Cardiac muscle cell (in vitro differentiated cells and primary cell): ENCODE measurements at regions not wholly inside any gene's neighbourhood (a gene's known extent, or its start where the extent isn't known, plus 50 kb on each side); places are given as distances from the start of the nearest gene placed in this dataset.

ENCODE experiments used
- DNase-seq, 2 donors: peaks; one replicate each; pipeline versions ENCODE4 v3.0.0 to v3.0.0-alpha.2; 2010 to 2017; ENCODE audit warnings: low read depth in 1 of 2, low spot score in 1 of 2
- H3K27ac ChIP-seq: fragments of 200-600 bp; sonication (generic); 2 replicates; pipeline ENCODE4 v1.5.1; 2016
- H3K27me3 ChIP-seq: fragments of 200-600 bp; sonication (generic); 2 replicates; pipeline ENCODE4 v1.6.0; 2016; ENCODE audit warnings: control low read depth
- H3K36me3 ChIP-seq: fragments of 200-600 bp; sonication (generic); 2 replicates; pipeline ENCODE4 v1.5.1; 2016; ENCODE audit warnings: control low read depth
- H3K4me1 ChIP-seq: fragments of 200-600 bp; sonication (generic); 2 replicates; pipeline ENCODE4 v1.8.1; 2017; ENCODE audit warnings: low read depth, mild to moderate bottlenecking, mixed run types
- H3K4me3 ChIP-seq: fragments of 200-600 bp; sonication (generic); 2 replicates; pipeline ENCODE4 v1.5.1; 2016; ENCODE audit warnings: mild to moderate bottlenecking
- H3K9me3 ChIP-seq: fragments of 200-600 bp; sonication (generic); 2 replicates; pipeline ENCODE4 v1.5.1; 2017; ENCODE audit warnings: low read depth, mild to moderate bottlenecking, control low read depth
- TF ChIP-seq, protein P1 (sequence below): IDR thresholded peaks from 2 replicates; pipeline ENCODE4 v1.5.1; 2012; ENCODE audit warnings: low read depth, mild to moderate bottlenecking, low read length

DNA sequence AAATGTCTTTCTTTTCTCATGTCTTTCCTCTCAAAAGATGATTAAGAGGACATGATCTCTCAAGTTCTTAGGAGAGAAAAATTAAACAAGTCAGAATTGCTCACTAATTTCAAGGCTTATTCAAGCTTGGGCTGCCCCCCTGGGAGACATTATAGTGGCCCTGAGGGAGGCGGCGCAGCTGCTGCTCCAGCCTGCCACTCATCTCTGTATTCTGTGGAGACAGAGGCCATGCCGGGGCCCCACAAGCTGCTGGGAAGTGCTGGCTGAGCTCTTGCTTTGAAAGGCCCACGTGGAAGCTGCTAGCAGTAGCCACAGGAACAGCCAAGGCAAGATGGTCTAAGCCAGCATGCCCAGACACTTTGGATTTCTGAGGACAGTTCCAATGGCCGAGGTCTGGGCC lies 267.4 kb downstream of the LNPK start:
- Histone ChIP-seq H3K4me3 (no peak overlapping the region), H3K9me3 (no peaks in the 10 kb centered on the region), H3K4me1 (no peaks in the 10 kb centered on the region), H3K36me3 (no peaks in the 10 kb centered on the region), H3K27ac (no peak overlapping the region), H3K27me3 (no peaks in the 10 kb centered on the region)
- DNase-seq: no peak
- TF ChIP-seq, protein P1, sequence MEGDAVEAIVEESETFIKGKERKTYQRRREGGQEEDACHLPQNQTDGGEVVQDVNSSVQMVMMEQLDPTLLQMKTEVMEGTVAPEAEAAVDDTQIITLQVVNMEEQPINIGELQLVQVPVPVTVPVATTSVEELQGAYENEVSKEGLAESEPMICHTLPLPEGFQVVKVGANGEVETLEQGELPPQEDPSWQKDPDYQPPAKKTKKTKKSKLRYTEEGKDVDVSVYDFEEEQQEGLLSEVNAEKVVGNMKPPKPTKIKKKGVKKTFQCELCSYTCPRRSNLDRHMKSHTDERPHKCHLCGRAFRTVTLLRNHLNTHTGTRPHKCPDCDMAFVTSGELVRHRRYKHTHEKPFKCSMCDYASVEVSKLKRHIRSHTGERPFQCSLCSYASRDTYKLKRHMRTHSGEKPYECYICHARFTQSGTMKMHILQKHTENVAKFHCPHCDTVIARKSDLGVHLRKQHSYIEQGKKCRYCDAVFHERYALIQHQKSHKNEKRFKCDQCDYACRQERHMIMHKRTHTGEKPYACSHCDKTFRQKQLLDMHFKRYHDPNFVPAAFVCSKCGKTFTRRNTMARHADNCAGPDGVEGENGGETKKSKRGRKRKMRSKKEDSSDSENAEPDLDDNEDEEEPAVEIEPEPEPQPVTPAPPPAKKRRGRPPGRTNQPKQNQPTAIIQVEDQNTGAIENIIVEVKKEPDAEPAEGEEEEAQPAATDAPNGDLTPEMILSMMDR: no peak

DNA sequence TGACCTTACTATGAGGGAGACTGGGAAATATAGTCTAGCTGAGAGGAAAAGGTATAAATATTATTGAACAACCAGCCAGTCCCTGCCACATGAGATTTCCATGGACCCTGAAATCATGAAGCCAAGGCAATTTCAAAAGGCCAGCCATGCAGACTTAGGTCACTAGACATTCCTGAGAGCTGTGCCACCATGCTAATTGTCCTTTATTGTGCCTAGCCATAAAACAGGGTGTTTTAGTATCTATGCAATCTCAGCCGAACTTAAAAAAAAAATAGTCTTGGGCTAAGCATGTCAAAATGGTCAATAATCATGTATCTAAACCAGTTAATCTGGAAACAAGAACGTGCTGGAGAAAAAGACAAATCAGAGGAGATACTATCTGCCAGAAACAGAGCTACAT lies 269.5 kb downstream of the LNPK start:
- no peak overlapping the region for H3K4me3 ChIP-seq
- no peaks in the 10 kb centered on the region for H3K36me3 ChIP-seq
- H3K27me3 ChIP-seq: no peaks in the 10 kb centered on the region
- TF ChIP-seq, protein P1: no peak
- no peaks in the 10 kb centered on the region for H3K4me1 ChIP-seq
- H3K27ac ChIP-seq: no peak overlapping the region
- DNase-seq: no peak
- no peaks in the 10 kb centered on the region for H3K9me3 ChIP-seq

DNA sequence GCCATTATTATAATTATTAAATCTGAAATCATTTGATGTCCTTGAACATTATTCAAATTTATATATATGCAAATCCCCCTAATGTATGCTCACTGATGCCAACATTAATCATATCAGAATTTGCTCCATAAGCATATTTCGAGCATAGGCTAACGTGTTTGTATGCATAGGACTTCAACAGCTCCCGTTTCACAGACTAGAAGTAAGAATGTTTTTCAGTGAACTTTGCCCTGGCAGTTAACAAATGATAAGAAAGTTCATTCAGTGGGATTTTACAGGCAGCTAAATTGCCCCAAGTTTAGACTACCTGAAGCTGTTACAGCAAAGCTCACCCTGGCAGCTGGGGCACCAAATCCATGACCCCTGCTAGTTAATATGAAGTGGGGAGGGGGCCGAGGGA lies 272.0 kb downstream of the LNPK start:
- Histone ChIP-seq H3K27me3 (no peaks in the 10 kb centered on the region), H3K27ac (no peak overlapping the region), H3K4me1 (no peaks in the 10 kb centered on the region), H3K36me3 (no peaks in the 10 kb centered on the region), H3K9me3 (no peaks in the 10 kb centered on the region), H3K4me3 (no peak overlapping the region)
- DNase-seq: no peak
- TF ChIP-seq, protein P1: no peak

DNA sequence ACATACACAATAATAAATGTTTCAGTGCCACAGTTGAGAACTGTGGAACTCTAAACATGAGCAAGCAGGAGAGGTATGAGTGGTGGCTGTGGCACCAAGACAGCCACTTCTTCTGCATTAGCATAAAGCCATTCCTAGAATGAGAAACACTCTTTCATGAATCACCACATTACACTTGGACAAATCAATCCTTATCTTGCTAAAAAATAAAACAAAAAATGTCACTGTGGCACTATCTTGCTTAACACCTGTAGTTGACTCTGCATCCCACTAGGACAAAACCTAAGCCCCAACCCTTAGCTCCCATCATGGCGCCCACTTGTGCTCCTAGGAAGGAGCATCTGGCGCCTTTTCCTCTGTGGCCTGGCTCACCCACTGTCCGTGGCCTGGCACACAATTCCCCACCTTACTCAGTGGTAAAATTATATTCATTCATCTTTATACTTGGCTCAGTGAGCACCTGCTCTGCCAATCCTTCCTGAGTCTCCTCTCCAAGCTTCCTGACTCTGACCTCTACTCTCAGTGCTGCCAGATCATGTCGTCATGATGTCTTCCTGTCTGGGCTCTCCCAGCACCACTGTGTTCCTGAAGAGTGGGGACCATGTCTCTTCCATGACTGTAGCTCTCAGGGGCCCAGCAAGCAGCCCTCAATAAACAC lies 272.9 kb downstream of the LNPK start:
- no peaks in the 10 kb centered on the region for H3K9me3 ChIP-seq
- no peaks in the 10 kb centered on the region for H3K4me1 ChIP-seq
- no peak overlapping the region for H3K27ac ChIP-seq
- no peak for DNase-seq
- no peak overlapping the region for H3K4me3 ChIP-seq
- H3K27me3 ChIP-seq: no peaks in the 10 kb centered on the region
- H3K36me3 ChIP-seq: no peaks in the 10 kb centered on the region
- TF ChIP-seq, protein P1: no peak

DNA sequence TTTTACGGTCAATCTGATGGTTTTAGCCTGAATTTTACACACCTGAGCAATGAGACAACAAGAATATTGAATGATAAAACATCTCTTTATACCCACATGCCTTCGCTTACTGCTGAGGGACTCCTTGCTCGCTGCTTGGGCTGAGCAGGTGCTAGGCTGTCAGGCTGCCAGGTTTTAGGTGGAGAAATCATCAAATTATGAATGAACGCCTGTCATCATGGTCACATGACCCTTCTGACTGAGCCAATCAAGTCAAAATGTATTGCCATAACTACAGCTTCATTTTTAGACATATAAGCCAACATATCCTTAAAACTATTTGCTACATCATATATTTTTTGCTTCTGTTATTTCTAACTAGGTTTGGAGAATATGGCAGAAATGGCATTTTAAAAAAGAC lies 274.0 kb downstream of the LNPK start:
- no peaks in the 10 kb centered on the region for H3K36me3 ChIP-seq
- TF ChIP-seq, protein P1: no peak
- no peaks in the 10 kb centered on the region for H3K27me3 ChIP-seq

More for the DNA sequence above, 274.0 kb downstream of the LNPK start:
- Histone ChIP-seq H3K9me3 (no peaks in the 10 kb centered on the region), H3K27ac (no peak overlapping the region), H3K4me1 (no peaks in the 10 kb centered on the region), H3K4me3 (no peak overlapping the region)
- no peak for DNase-seq
